Astrocyte (in vitro differentiated cells and primary cell): ENCODE measurements at regions not wholly inside any gene's neighbourhood (a gene's known extent, or its start where the extent isn't known, plus 50 kb on each side); places are given as distances from the start of the nearest gene placed in this dataset.

Source experiments
- CTCF ChIP-seq: IDR thresholded peaks from 2 replicates; pipeline ENCODE4 v1.5.1; 2011; ENCODE audit warnings: low read depth, mild to moderate bottlenecking, inconsistent platforms, low read length, moderate library complexity; ENCODE audit not compliant: insufficient read depth
- EZH2 ChIP-seq: IDR thresholded peaks from 2 replicates; pipeline ENCODE4 v1.6.1; 2012; ENCODE audit warnings: mild to moderate bottlenecking, low read length, inconsistent platforms; ENCODE audit not compliant: insufficient read depth

- TF ChIP-seq CTCF (no peak), EZH2 (no peak)
These were observed 79.8 kb upstream of the DYNLRB2 start for GRCh38 chr16:80460988-80461387.
